Ovary (tissue), 3 donors: ENCODE measurements at regions not wholly inside any gene's neighbourhood (a gene's known extent, or its start where the extent isn't known, plus 50 kb on each side); places are given as distances from the start of the nearest gene placed in this dataset.
"Not testable (repeated sequence)": the region's sequence is repeated elsewhere in the genome, so short reads cannot be mapped to it uniquely, and the experiment has no call there.

Source experiments
- EP300 ChIP-seq: sonication (generic); formaldehyde crosslinking; IDR thresholded peaks from one replicate; pipeline ENCODE4 v1.6.1; 2017; ENCODE audit warnings: antibody characterized with exemption
- POLR2A ChIP-seq: fragments of 450-650 bp; IDR thresholded peaks from one replicate; pipeline ENCODE4 v1.6.1; 2017; ENCODE audit warnings: antibody characterized with exemption, mild to moderate bottlenecking, moderate library complexity
- TF ChIP-seq, protein P1 (sequence below), 3 donors: fragments of 450-650 bp in 2 of 3; fragments of 200-600 bp in 1 of 3; IDR thresholded peaks; one replicate each; pipeline versions ENCODE4 v1.5.1 to v1.8.0; 2016 to 2022; ENCODE audit warnings: antibody characterized with exemption in 3 of 3, mild to moderate bottlenecking in 1 of 3
- donor health status: DM: no; HTN: no; CAD: no.

DNA sequence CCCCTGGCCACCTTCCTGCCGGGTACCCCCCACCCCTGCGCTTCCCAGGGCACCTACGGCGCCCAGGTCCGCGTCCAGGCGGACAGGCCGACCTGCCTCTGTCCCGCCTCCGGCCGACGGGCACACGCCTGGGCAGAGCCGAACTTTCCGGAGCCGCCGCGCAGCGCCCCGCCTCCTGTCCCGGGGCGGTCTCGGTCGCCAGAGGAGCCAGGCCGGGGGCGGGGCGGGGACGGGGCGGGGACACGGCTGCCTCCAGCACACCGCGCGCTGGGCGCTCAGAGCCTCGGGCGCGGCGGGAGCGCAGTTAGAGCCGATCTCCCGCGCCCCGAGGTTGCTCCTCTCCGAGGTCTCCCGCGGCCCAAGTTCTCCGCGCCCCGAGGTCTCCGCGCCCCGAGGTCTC lies 5499.1 kb upstream of the TPTE start:
- TF ChIP-seq, protein P1, sequence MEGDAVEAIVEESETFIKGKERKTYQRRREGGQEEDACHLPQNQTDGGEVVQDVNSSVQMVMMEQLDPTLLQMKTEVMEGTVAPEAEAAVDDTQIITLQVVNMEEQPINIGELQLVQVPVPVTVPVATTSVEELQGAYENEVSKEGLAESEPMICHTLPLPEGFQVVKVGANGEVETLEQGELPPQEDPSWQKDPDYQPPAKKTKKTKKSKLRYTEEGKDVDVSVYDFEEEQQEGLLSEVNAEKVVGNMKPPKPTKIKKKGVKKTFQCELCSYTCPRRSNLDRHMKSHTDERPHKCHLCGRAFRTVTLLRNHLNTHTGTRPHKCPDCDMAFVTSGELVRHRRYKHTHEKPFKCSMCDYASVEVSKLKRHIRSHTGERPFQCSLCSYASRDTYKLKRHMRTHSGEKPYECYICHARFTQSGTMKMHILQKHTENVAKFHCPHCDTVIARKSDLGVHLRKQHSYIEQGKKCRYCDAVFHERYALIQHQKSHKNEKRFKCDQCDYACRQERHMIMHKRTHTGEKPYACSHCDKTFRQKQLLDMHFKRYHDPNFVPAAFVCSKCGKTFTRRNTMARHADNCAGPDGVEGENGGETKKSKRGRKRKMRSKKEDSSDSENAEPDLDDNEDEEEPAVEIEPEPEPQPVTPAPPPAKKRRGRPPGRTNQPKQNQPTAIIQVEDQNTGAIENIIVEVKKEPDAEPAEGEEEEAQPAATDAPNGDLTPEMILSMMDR (IDR thresholded peaks at IDR 0.05) = not testable (repeated sequence)
- TF ChIP-seq POLR2A, EP300: not testable (repeated sequence)
